Neural progenitor cell (in vitro differentiated cells): ENCODE measurements at regions not wholly inside any gene's neighbourhood (a gene's known extent, or its start where the extent isn't known, plus 50 kb on each side); places are given as distances from the start of the nearest gene placed in this dataset.

ENCODE experiments used
- CTCF ChIP-seq: fragments of 200-600 bp; sonication (generic); IDR thresholded peaks from 2 replicates; pipeline ENCODE4 v1.5.1; 2017; ENCODE audit warnings: antibody characterized with exemption, mild to moderate bottlenecking
- EZH2 ChIP-seq: fragments of 200-600 bp; sonication (generic); IDR thresholded peaks from 2 replicates; pipeline ENCODE4 v1.6.1; 2017; ENCODE audit warnings: antibody characterized with exemption, mild to moderate bottlenecking, moderate library complexity
- EZH2phosphoT487 ChIP-seq: fragments of 200-600 bp; sonication (generic); IDR thresholded peaks from 2 replicates; pipeline ENCODE4 v1.6.1; 2017; ENCODE audit warnings: antibody characterized with exemption

- TF ChIP-seq CTCF (no peak), EZH2phosphoT487 (no peak), EZH2 (no peak)
Observed at GRCh38 chr2:226159875-226160479, 639.6 kb downstream of the IRS1 start.
